B cell (primary cell): ENCODE measurements at regions not wholly inside any gene's neighbourhood (a gene's known extent, or its start where the extent isn't known, plus 50 kb on each side); places are given as distances from the start of the nearest gene placed in this dataset.

Experiments
- ATAC-seq: fragments of 200-7000 bp; cut with Tn5 transposase; one replicate; pipeline ENCODE4 v1.10.0; 2021; ENCODE audit warnings: low read depth, mild to moderate bottlenecking, moderate number of reproducible peaks, moderate library complexity
- CTCF ChIA-PET: fragments of 350-600 bp; sonication (Branson Sonifier 250); formaldehyde crosslinking; loops from one replicate; lab custom pipeline; 2021; ENCODE audit warnings: antibody characterized with exemption, inconsistent platforms; lab: Charles Lee
- POLR2A ChIA-PET: fragments of 350-600 bp; sonication (Branson Sonifier 250); formaldehyde crosslinking; loops from one replicate; lab custom pipeline; 2021; ENCODE audit warnings: antibody characterized with exemption; lab: Charles Lee
- DNase-seq: peaks from one replicate; pipeline ENCODE4 v3.0.0; 2013
- H2AFZ ChIP-seq: 2 replicates; pipeline ENCODE4 v1.6.1; 2012; ENCODE audit warnings: mild to moderate bottlenecking, low read depth, low read length; ENCODE audit not compliant: insufficient read depth, poor library complexity, severe bottlenecking
- H3K27ac ChIP-seq, 2 donors: 1 replicate in 1 of 2; 2 replicates in 1 of 2; pipeline ENCODE4 v1.5.1; 2012 to 2013; ENCODE audit warnings: low read length in 2 of 2, mild to moderate bottlenecking in 2 of 2, moderate library complexity in 1 of 2
- H3K27me3 ChIP-seq, 4 experiments: fragments of 200-600 bp in 1 of 4; sonication (generic) in 1 of 4; replicated peaks in 1 of 4; 1 replicate in 2 of 4; 2 replicates in 2 of 4; pipeline versions ENCODE4 v1.6.1 to v1.7.0; 2013 to 2016; ENCODE audit warnings: low read length in 3 of 4, mild to moderate bottlenecking in 2 of 4, mixed read lengths in 1 of 4, moderate library complexity in 1 of 4; ENCODE audit not compliant: insufficient read depth in 4 of 4, control insufficient read depth in 3 of 4; ENCODE audit errors: control extremely low read depth in 1 of 4
- H3K36me3 ChIP-seq, 2 experiments: replicated peaks in 1 of 2; 1 replicate in 1 of 2; 2 replicates in 1 of 2; pipeline versions ENCODE4 v1.6.1 to v1.7.1; 2013; ENCODE audit warnings: low read length in 1 of 2; ENCODE audit not compliant: insufficient read depth in 2 of 2, control insufficient read depth in 1 of 2; ENCODE audit errors: control extremely low read depth in 1 of 2, extremely low read depth in 1 of 2
- H3K4me1 ChIP-seq, 2 donors: fragments of 200-600 bp in 1 of 2; sonication (generic) in 1 of 2; 1 replicate in 1 of 2; 2 replicates in 1 of 2; pipeline versions ENCODE4 v1.5.1 to v1.6.1; 2013 to 2017; ENCODE audit warnings: low read length in 2 of 2; ENCODE audit not compliant: control insufficient read depth in 2 of 2, insufficient read depth in 2 of 2
- H3K4me2 ChIP-seq: replicated peaks from 2 replicates; pipeline ENCODE3; 2012; ENCODE audit warnings: mild to moderate bottlenecking, low read depth, low read length; ENCODE audit not compliant: poor library complexity, severe bottlenecking
- H3K4me3 ChIP-seq, 5 experiments: fragments of 200-600 bp in 1 of 5; sonication (generic) in 1 of 5; 1 replicate in 3 of 5; 2 replicates in 2 of 5; pipeline versions ENCODE4 v1.5.1 to v1.7.0; 2011 to 2016; ENCODE audit warnings: low read length in 4 of 5, mild to moderate bottlenecking in 4 of 5, low read depth in 2 of 5, control low read depth in 1 of 5, moderate library complexity in 1 of 5; ENCODE audit not compliant: insufficient read depth in 1 of 5; ENCODE audit errors: control extremely low read depth in 1 of 5, extremely low read depth in 1 of 5
- H3K79me2 ChIP-seq: fragments of 200-600 bp; sonication (generic); one replicate; pipeline ENCODE4 v1.6.0; 2016; ENCODE audit warnings: low read length; ENCODE audit not compliant: control insufficient read depth, insufficient read depth
- H3K9ac ChIP-seq: fragments of 200-600 bp; sonication (generic); 2 replicates; pipeline ENCODE4 v1.6.1; 2017; ENCODE audit warnings: mild to moderate bottlenecking, low read length, moderate library complexity
- H3K9me3 ChIP-seq, 3 donors: one replicate each; pipeline versions ENCODE4 v1.6.1 to v1.7.1; 2013; ENCODE audit warnings: low read length in 2 of 3; ENCODE audit not compliant: control insufficient read depth in 2 of 3, insufficient read depth in 1 of 3; ENCODE audit errors: control extremely low read depth in 1 of 3
- H4K20me1 ChIP-seq: 2 replicates; pipeline ENCODE4 v1.6.0; 2012; ENCODE audit warnings: mild to moderate bottlenecking, low read length; ENCODE audit not compliant: insufficient read depth, control insufficient read depth, poor library complexity, severe bottlenecking
- H3K27ac Mint-ChIP-seq: one replicate; pipeline ENCODE4 v1.8.0; 2021; ENCODE audit warnings: mixed read lengths
- H3K27me3 Mint-ChIP-seq: one replicate; pipeline ENCODE4 v1.8.0; 2021; ENCODE audit warnings: mixed read lengths
- H3K4me1 Mint-ChIP-seq: one replicate; pipeline ENCODE4 v1.8.0; 2021; ENCODE audit warnings: mixed read lengths
- H3K4me3 Mint-ChIP-seq: one replicate; pipeline ENCODE4 v1.8.0; 2021; ENCODE audit warnings: mixed read lengths
- H3K9me3 Mint-ChIP-seq: one replicate; pipeline ENCODE4 v1.8.0; 2022; ENCODE audit warnings: mixed read lengths; ENCODE audit not compliant: insufficient read depth
- EZH2 ChIP-seq: IDR thresholded peaks from 2 replicates; pipeline ENCODE4 v1.6.1; 2012; ENCODE audit warnings: borderline replicate concordance, low read depth, mild to moderate bottlenecking, moderate library complexity, low read length; ENCODE audit not compliant: insufficient read depth, poor library complexity, severe bottlenecking
- WGBS: methylation state at CpG from one replicate; pipeline ENCODE4 v1.1.5; 2013; ENCODE audit warnings: missing lambda C conversion rate; ENCODE audit not compliant: insufficient coverage; 5-methylcytosine and 5-hydroxymethylcytosine counted together
- intact Hi-C: fragments of 100-400 bp; cut with micrococcal nuclease; formaldehyde crosslinking; loops from one replicate; pipeline ENCODE4 v1.10.0; 2022
- TF ChIP-seq, protein P1 (sequence below): fragments of 200-600 bp; IDR thresholded peaks from one replicate; pipeline ENCODE4 v1.8.0; 2022; ENCODE audit warnings: antibody characterized with exemption, mild to moderate bottlenecking

DNA sequence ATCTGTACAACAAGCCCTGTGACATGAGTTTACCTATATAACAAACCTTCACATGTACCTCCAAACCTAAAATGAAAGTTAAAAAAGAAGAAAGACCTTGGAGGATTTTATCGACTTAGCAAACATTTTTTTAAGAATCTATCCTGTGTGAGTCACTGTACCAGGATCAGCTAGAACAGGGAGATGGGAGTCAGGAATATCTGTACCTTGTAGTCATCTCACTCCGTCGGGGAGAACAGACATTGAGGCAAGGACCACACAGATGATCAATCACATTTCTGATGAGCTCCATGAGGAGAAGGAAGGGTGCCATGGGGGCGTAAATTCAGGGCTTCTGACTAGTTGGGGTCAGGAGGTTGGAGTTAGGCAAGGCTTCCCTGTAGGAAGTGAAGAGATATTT lies 310.6 kb downstream of the VRK1 start:
- H2AFZ ChIP-seq: no peak overlapping the region
- no peak overlapping the region for H3K4me3 ChIP-seq
- CTCF ChIA-PET: no interaction called here
- TF ChIP-seq EZH2: no peak
- TF ChIP-seq, protein P1, sequence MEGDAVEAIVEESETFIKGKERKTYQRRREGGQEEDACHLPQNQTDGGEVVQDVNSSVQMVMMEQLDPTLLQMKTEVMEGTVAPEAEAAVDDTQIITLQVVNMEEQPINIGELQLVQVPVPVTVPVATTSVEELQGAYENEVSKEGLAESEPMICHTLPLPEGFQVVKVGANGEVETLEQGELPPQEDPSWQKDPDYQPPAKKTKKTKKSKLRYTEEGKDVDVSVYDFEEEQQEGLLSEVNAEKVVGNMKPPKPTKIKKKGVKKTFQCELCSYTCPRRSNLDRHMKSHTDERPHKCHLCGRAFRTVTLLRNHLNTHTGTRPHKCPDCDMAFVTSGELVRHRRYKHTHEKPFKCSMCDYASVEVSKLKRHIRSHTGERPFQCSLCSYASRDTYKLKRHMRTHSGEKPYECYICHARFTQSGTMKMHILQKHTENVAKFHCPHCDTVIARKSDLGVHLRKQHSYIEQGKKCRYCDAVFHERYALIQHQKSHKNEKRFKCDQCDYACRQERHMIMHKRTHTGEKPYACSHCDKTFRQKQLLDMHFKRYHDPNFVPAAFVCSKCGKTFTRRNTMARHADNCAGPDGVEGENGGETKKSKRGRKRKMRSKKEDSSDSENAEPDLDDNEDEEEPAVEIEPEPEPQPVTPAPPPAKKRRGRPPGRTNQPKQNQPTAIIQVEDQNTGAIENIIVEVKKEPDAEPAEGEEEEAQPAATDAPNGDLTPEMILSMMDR: no peak
- DNase-seq: no peak
- peaks cover 8 to 10% of the 10 kb centered on the region in 2 donors for H3K4me1 ChIP-seq
- Mint-ChIP-seq H3K9me3 (no peaks in the 10 kb centered on the region), H3K4me3 (no peak overlapping the region), H3K27ac (no peak overlapping the region), H3K27me3 (peaks cover 9% of the 10 kb centered on the region), H3K4me1 (peaks cover 11% of the 10 kb centered on the region)
- H3K27ac ChIP-seq: no peak overlapping the region
- peaks cover 0 to 16% (median 0%) of the 10 kb centered on the region in 3 donors for H3K9me3 ChIP-seq
- no peak overlapping the region for H3K4me2 ChIP-seq
- intact Hi-C loops: no loop called here
- no peaks in the 10 kb centered on the region for H3K27me3 ChIP-seq
- 90% methylated on average over 1 of the region's 4 CpGs for WGBS
- H4K20me1 ChIP-seq: no peaks in the 10 kb centered on the region
- no peaks in the 10 kb centered on the region for H3K36me3 ChIP-seq
- no peak for ATAC-seq
- no peak overlapping the region for H3K9ac ChIP-seq
- POLR2A ChIA-PET: no interaction called here
- no peaks in the 10 kb centered on the region for H3K79me2 ChIP-seq

DNA sequence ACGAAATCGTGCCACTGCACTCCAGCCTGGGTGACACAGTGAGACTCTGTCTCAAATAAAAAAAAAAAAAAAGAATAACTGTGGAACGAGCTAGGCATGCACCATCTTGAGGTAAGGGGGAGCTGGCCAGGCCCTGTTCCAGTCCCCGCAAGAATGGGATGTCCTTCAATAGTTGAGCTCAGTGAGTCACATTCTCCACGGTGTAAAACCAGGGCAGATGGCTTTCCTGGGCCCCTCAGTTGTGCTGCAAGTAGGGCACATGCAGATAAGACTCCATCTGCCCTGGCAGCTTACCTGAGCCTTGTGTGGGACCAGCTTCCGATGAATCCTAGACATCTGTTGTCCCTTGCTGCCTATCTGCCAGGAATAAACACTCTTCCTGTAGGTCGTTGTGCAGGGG lies 312.1 kb downstream of the VRK1 start:
- no peaks in the 10 kb centered on the region for H3K27me3 ChIP-seq
- H3K36me3 ChIP-seq: no peaks in the 10 kb centered on the region
- Mint-ChIP-seq H3K4me1 (peaks cover 11% of the 10 kb centered on the region), H3K4me3 (no peak overlapping the region), H3K27ac (no peak overlapping the region), H3K9me3 (no peaks in the 10 kb centered on the region), H3K27me3 (peaks cover 9% of the 10 kb centered on the region)
- ChIA-PET POLR2A (no interaction called here), CTCF (interaction anchor here (0.6 kb wide), 1 partner anchor 298 kb away, joined by 3 read pairs; no protein-coding TSS in a partner anchor)
- H3K4me3 ChIP-seq: no peak overlapping the region
- TF ChIP-seq, protein P1: no peak
- TF ChIP-seq EZH2: no peak
- peaks cover 0 to 16% (median 0%) of the 10 kb centered on the region in 3 donors for H3K9me3 ChIP-seq
- H3K79me2 ChIP-seq: no peaks in the 10 kb centered on the region
- no peak overlapping the region for H3K4me2 ChIP-seq
- H3K9ac ChIP-seq: no peak overlapping the region
- ATAC-seq (no peak), DNase-seq (no peak)
- no peak overlapping the region for H2AFZ ChIP-seq
- WGBS: 90% methylated on average over 7 of the region's 7 CpGs
- H4K20me1 ChIP-seq: no peaks in the 10 kb centered on the region
- intact Hi-C loops: no loop called here
- H3K4me1 ChIP-seq: peaks cover 8 to 10% of the 10 kb centered on the region in 2 donors
- no peak overlapping the region for H3K27ac ChIP-seq
